HG03571 (cell line): ENCODE measurements at regions not wholly inside any gene's neighbourhood (a gene's known extent, or its start where the extent isn't known, plus 50 kb on each side); places are given as distances from the start of the nearest gene placed in this dataset.
A peak's percentile ranks its signal among the peaks of the same experiment; 100 is the strongest.

Experiments
- ATAC-seq: cut with Tn5 transposase; IDR thresholded peaks from one replicate; pipeline ENCODE4 v1.9.1; 2021; ENCODE audit not compliant: unreplicated experiment

GRCh38 chr5:118778941-118779340, 209.4 kb downstream of the DTWD2 start:
- no peak for ATAC-seq

- no peak for ATAC-seq
These were observed 211.1 kb downstream of the DTWD2 start for GRCh38 chr5:118777189-118777736.

- ATAC-seq = peak; percentile 49
These were observed 211.6 kb downstream of the DTWD2 start for GRCh38 chr5:118776755-118777154.

- no peak for ATAC-seq
These were observed 212.4 kb downstream of the DTWD2 start for GRCh38 chr5:118775790-118776499.

GRCh38 chr5:118768607-118769175, 219.7 kb downstream of the DTWD2 start:
- ATAC-seq = no peak

- ATAC-seq = no peak
These were observed 226.1 kb downstream of the DTWD2 start for GRCh38 chr5:118762291-118762690.

DNA sequence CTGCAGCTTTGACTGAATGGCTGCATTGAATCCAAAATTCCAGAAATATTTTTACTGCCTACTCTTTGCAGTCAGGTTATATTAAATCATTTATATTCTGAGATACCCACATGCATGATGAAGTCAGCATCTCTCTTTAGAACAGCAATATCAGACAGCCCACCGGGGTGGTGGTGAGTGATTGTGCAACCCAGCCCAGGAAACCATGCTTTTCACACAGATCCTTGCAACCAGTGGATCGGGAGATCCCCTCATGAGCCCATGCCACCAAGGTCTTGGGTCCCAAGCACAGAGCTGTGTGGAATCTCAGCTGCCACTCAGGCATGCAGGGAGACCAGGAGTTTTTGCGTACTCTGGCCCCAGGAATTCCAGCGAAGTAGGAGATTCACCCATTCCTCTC, 226.5 kb downstream of the DTWD2 start:
- no peak for ATAC-seq

DNA sequence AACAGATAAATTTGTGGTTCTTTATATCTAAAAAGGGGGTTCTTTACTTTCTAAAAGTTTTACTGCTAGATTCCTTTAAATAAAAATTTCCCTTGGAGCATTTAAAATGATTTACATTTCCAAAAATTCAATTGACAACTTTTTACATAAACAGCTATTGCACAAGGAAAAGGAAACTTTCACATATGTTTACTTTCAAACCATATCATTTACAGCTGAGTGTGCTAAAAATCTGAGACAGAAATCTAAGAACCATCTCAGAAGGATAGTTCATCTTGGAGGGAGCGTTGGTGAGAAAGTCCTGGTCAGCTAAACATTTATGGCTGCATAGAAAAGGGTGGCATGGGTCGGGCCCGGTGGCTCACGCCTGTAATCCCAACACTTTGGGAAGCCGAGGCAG, 235.4 kb downstream of the DTWD2 start:
- ATAC-seq = no peak

DNA sequence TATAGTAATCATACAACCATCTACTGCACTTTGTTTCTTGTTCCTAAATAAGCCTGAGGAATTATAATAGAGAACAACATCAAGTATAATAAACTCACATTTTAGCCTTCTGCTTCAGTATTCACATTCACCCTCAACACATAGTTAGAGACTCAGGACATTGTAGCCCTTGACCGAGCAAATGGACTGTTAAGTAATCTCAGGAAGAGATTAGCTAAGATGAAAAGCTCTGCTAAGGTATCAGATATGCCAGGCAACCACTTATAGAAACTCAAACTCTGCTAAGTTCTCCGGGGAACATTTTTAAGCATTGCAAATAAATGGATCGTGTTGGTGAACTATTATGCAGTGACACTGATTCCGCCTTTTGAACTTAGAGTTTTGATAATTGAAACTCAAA, 252.0 kb downstream of the DTWD2 start:
- no peak for ATAC-seq

GRCh38 chr5:118733394-118733793, 255.0 kb downstream of the DTWD2 start:
- ATAC-seq = no peak

DNA sequence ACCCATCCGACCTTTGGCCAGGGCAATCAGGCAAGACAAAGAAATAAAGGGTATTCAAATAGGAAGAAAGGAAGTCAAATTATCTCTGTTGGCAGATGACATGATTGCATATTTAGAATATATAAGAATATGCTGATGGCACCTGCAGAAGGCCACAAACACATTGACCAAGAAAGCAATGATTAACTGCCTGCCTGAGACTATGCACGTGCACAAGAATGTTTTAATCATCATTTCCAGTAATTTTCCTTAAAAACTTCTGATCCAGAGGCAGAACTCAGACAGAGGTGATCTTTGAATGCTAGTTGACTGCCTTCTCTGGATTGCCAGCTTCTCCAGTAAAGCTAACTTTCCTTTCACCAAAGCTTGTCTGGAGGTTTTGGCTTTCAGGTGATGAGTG, 260.2 kb downstream of the DTWD2 start:
- ATAC-seq = no peak

GRCh38 chr5:118726891-118727290, 261.5 kb downstream of the DTWD2 start:
- no peak for ATAC-seq

DNA sequence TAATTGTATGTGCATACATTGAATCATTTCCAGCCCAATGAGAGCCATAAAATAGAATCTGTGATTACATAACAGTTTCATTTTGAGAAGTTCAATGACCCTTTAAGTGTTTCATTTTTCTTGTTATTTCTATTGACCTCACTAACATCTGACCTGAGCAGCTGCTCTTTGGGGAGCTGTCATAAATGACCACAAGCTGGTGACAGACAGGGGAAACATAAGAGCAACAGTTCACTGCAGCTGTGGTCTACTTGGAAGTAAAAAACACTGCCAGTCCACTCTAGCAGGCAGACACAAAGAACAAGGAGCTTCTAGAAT, 265.4 kb downstream of the DTWD2 start:
- peak; percentile 77 for ATAC-seq

- ATAC-seq = peak; percentile 70
These were observed 266.0 kb downstream of the DTWD2 start for GRCh38 chr5:118722122-118723020.

- no peak for ATAC-seq
These were observed 276.6 kb downstream of the DTWD2 start for GRCh38 chr5:118711727-118712126.

DNA sequence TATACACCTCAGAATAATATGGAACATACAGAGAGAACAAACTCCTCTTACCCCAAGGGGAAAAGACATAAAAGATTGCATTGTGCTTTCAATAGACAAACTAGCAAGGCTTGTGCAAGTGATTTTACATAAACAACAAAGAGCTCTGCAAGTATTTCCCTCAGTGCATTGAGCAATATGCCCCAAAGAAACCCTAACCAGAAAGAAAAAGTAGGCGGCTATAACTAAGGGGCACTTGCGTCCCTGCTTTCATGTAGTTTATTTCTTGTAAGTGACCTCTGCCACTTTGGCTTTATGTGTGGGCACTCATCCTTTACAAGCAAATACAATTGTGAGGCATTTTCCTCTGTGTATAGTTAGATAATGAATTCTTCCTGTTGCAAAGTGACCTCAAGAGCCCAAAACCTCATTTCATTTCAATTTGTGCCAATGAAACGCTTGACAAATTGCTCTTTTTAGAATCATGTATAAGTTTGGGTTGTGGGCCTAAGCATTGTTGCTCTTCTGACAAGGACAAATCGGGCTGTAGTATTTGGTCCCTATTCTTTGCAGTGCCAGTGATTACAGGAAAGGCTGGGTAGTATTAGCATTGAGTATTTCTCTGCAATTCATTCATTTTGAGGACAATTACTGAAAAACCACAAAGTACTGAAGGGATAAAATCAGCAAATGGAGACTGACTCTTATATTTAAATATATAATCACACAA, 282.2 kb downstream of the DTWD2 start:
- no peak for ATAC-seq

- ATAC-seq = no peak
These were observed 285.1 kb downstream of the DTWD2 start for GRCh38 chr5:118703241-118703640.

- ATAC-seq = no peak
These were observed 286.6 kb downstream of the DTWD2 start for GRCh38 chr5:118701791-118702190.

GRCh38 chr5:118700510-118700909, 287.8 kb downstream of the DTWD2 start:
- no peak for ATAC-seq

DNA sequence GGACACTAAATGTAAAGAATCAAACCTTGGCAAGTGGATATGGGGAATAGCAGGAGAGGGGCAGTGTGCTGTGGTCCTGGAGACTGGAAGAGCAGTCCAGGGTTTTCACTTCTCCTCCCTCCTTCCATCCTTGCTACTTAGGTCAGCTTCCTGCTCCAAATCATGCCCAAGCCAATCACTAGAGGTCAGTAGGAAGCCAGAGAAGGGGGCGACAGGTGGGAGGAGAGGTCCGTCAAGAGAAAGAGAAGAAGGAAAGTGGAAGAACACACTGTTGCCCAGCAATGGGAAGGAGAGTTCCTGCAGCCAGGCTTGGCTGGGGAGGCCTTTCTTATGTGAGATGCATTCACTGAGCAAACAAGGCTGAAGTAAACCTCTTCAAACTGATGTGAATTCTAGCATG, 289.6 kb downstream of the DTWD2 start:
- no peak for ATAC-seq

DNA sequence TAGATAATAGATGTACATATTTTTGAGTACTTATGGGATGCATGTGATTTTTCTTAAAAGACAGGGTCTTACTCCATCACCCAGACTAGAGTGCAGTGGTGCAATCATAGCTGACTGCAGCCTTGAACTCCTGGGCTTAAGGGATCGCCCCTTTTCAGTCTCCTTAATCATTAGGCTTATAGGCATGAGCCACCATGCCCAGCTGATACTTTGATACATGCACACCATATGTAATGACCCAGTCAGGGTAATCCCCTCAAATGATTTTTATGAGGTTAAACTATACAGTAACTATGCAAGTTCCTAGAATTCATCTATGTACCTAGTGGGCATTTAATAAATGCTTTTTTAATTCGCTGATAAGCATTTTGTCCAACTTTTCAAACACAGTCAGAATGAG, 292.3 kb downstream of the DTWD2 start:
- no peak for ATAC-seq
